Lower leg skin (tissue), 4 donors: ENCODE measurements at regions not wholly inside any gene's neighbourhood (a gene's known extent, or its start where the extent isn't known, plus 50 kb on each side); places are given as distances from the start of the nearest gene placed in this dataset.

Source experiments
- DNase-seq, 2 donors: peaks; one replicate each; pipeline ENCODE4 v3.0.0-alpha.2; 2019; ENCODE audit warnings: low spot score in 2 of 2
- H3K4me3 ChIP-seq: fragments of 200-600 bp; sonication (generic); 2 replicates; pipeline ENCODE4 v1.5.1; 2017; ENCODE audit warnings: mild to moderate bottlenecking, low read depth; ENCODE audit not compliant: poor library complexity, severe bottlenecking
- CTCF ChIP-seq, 3 donors: fragments of 450-650 bp; IDR thresholded peaks; one replicate each; pipeline ENCODE4 v1.5.1; 2016; ENCODE audit warnings: antibody characterized with exemption in 3 of 3, mild to moderate bottlenecking in 3 of 3, moderate library complexity in 2 of 3
- POLR2A ChIP-seq, 2 donors: fragments of 450-650 bp; IDR thresholded peaks; one replicate each; pipeline ENCODE4 v1.6.1; 2016 to 2017; ENCODE audit warnings: antibody characterized with exemption in 2 of 2, mild to moderate bottlenecking in 1 of 2, moderate library complexity in 1 of 2
- WGBS, 2 donors: methylation state at CpG; one replicate each; pipeline ENCODE4 v1.1.5; 2018; 5-methylcytosine and 5-hydroxymethylcytosine counted together
- intact Hi-C: fragments of 100-400 bp; cut with DNase I; formaldehyde crosslinking; loops from one replicate; pipeline ENCODE4 v1.15.0; 2023; ENCODE audit warnings: low total_unique reads

GRCh38 chr6:48419992-48420391 lies 309.0 kb upstream of the PTCHD4 start:
- WGBS, 2 donors: 40 to 54% methylated on average over 1 of the region's 1 CpG
- TF ChIP-seq POLR2A (IDR thresholded peaks at IDR 0.05) (no peak), CTCF (IDR thresholded peaks at IDR 0.05) (no peak)

GRCh38 chr6:48417927-48418326 lies 306.9 kb upstream of the PTCHD4 start:
- no peak overlapping the region for H3K4me3 ChIP-seq
- intact Hi-C loops: no loop called here
- TF ChIP-seq CTCF (IDR thresholded peaks at IDR 0.05): no peak
- TF ChIP-seq POLR2A (IDR thresholded peaks at IDR 0.05): no peak
- DNase-seq: no peak
- WGBS, 2 donors: 53 to 60% methylated on average over 4 of the region's 4 CpGs

More at GRCh38 chr6:48419992-48420391, 309.0 kb upstream of the PTCHD4 start:
- H3K4me3 ChIP-seq: no peak overlapping the region
- intact Hi-C loops: loop anchor here (1.0 kb wide), 1 partner anchor 26 kb away; no protein-coding TSS in a partner anchor
- DNase-seq: no peak

- WGBS, 2 donors: 88 to 90% methylated on average over 2 of the region's 2 CpGs
- TF ChIP-seq CTCF (IDR thresholded peaks at IDR 0.05): no peak
- no peak for TF ChIP-seq POLR2A (IDR thresholded peaks at IDR 0.05)
- no peak overlapping the region for H3K4me3 ChIP-seq
- DNase-seq: no peak
- intact Hi-C loops: no loop called here
Observed at GRCh38 chr6:48412656-48413055, 301.7 kb upstream of the PTCHD4 start.

DNA sequence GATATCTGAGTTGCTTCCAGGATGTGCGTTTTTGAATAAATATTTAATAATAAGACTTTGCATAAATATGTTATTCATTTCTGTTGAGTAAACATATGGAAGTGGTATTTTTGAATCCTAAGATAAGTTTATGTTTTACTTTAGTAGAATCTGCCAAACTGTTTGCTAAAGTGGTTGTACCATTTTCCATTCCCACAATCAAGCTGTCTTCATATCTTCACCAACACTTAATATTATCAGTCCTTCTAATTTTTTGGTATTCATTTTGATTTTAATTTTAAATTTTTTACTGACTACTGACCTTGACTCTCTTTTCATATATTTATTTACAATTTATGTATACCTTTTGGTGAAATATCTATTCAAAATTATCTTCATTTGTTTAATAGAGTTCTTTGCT lies 293.9 kb upstream of the PTCHD4 start:
- intact Hi-C loops: no loop called here
- WGBS, 2 donors: 70 to 76% methylated on average over 1 of the region's 1 CpG
- no peak overlapping the region for H3K4me3 ChIP-seq
- no peak for DNase-seq
- TF ChIP-seq POLR2A (IDR thresholded peaks at IDR 0.05): no peak
- no peak for TF ChIP-seq CTCF (IDR thresholded peaks at IDR 0.05)

DNA sequence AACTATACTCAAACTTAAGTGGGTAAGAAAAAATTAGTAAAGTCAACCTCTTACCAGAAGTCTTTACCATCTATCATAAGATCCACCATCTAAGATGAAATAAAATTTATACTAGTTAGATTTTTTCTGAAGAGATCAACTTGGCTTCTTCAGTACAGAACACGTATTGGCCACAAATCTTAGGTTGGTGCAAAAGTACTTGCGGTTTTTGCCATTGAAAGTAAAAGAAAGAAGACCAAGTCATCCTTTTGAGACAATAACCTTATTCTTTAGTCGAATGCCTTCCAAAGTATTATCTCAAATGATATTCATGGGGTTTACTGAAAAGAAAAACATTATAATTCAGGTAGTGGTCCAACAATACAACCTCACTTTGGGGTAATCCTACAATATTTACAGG lies 292.6 kb upstream of the PTCHD4 start:
- DNase-seq: no peak
- WGBS, 2 donors: 83 to 86% methylated on average over 3 of the region's 3 CpGs
- TF ChIP-seq POLR2A (IDR thresholded peaks at IDR 0.05) (no peak), CTCF (IDR thresholded peaks at IDR 0.05) (no peak)
- no peak overlapping the region for H3K4me3 ChIP-seq
- intact Hi-C loops: no loop called here

GRCh38 chr6:48401016-48401415 lies 290.0 kb upstream of the PTCHD4 start:
- WGBS, 2 donors: 47 to 53% methylated on average over 3 of the region's 3 CpGs
- intact Hi-C loops: no loop called here
- DNase-seq: no peak
- TF ChIP-seq CTCF (IDR thresholded peaks at IDR 0.05) (no peak), POLR2A (IDR thresholded peaks at IDR 0.05) (no peak)
- H3K4me3 ChIP-seq: no peak overlapping the region
